ENCODE measurements at regions not wholly inside any gene's neighbourhood (a gene's known extent, or its start where the extent isn't known, plus 50 kb on each side); places are given as distances from the start of the nearest gene placed in this dataset.

GRCh38 chr11:115631609-115632008 is 127.4 kb upstream of the CADM1 start:
- TF ChIP-seq CTCF (IDR thresholded peaks at IDR 0.05) (no peak), POLR2A (IDR thresholded peaks at IDR 0.05) (no peak)
